SK-N-SH (cell line): ENCODE measurements at regions not wholly inside any gene's neighbourhood (a gene's known extent, or its start where the extent isn't known, plus 50 kb on each side); places are given as distances from the start of the nearest gene placed in this dataset.

Experiments used
- EP300 ChIP-seq, 2 experiments: IDR thresholded peaks; 2 replicates each; pipeline versions ENCODE4 v1.4.0 to v1.6.1; 2012; ENCODE audit warnings: borderline replicate concordance in 1 of 2, low read depth in 1 of 2, low read length in 1 of 2
- GABPA ChIP-seq: IDR thresholded peaks from 2 replicates; pipeline ENCODE4 v1.4.0; 2012; ENCODE audit warnings: low read depth, mild to moderate bottlenecking
- POLR2AphosphoS5 ChIP-seq: IDR thresholded peaks from 2 replicates; pipeline ENCODE4 v1.6.1; 2012; ENCODE audit warnings: low read depth, low read length
- TF ChIP-seq, protein P1 (sequence below): fragments of 150-350 bp; IDR thresholded peaks from 2 replicates; pipeline ENCODE4 v1.6.1; 2017; ENCODE audit warnings: antibody characterized with exemption, low read length, low read depth, borderline replicate concordance
- TF ChIP-seq, protein P2 (sequence below): fragments of 200-600 bp; sonication (generic); IDR thresholded peaks from 2 replicates; pipeline ENCODE4 v1.6.1; 2017; ENCODE audit warnings: antibody characterized with exemption, mild to moderate bottlenecking, moderate library complexity

DNA sequence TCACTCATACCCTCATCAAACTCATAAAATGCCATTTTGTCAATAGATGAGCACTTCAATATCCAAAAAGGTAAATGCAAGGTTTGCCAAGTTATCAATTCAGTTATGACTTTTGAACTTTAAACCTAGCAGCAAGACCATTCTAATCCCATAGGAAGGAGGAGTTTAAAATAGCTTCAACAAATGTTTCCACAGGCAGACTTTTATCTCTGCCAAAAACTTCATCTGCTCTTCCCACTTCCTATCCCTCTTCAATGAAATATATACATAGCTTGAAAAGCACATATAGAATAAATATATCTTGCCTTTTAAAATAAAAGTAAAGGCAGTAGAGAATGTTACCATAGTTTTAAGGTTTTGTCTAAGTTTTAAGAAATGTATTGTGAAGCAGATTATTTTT, 1749.1 kb upstream of the SEL1L start:
- TF ChIP-seq, protein P1, sequence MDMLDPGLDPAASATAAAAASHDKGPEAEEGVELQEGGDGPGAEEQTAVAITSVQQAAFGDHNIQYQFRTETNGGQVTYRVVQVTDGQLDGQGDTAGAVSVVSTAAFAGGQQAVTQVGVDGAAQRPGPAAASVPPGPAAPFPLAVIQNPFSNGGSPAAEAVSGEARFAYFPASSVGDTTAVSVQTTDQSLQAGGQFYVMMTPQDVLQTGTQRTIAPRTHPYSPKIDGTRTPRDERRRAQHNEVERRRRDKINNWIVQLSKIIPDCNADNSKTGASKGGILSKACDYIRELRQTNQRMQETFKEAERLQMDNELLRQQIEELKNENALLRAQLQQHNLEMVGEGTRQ = no peak
- TF ChIP-seq POLR2AphosphoS5 (no peak), GABPA (no peak), EP300 (IDR thresholded peaks at IDR 0.05; ENCODE audit: borderline replicate concordance in 1 of 2, low read depth in 1 of 2, low read length in 1 of 2) (no peak)
- TF ChIP-seq, protein P2, sequence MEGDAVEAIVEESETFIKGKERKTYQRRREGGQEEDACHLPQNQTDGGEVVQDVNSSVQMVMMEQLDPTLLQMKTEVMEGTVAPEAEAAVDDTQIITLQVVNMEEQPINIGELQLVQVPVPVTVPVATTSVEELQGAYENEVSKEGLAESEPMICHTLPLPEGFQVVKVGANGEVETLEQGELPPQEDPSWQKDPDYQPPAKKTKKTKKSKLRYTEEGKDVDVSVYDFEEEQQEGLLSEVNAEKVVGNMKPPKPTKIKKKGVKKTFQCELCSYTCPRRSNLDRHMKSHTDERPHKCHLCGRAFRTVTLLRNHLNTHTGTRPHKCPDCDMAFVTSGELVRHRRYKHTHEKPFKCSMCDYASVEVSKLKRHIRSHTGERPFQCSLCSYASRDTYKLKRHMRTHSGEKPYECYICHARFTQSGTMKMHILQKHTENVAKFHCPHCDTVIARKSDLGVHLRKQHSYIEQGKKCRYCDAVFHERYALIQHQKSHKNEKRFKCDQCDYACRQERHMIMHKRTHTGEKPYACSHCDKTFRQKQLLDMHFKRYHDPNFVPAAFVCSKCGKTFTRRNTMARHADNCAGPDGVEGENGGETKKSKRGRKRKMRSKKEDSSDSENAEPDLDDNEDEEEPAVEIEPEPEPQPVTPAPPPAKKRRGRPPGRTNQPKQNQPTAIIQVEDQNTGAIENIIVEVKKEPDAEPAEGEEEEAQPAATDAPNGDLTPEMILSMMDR = no peak
